Suprapubic skin (tissue), 4 donors: ENCODE measurements at regions not wholly inside any gene's neighbourhood (a gene's known extent, or its start where the extent isn't known, plus 50 kb on each side); places are given as distances from the start of the nearest gene placed in this dataset.

ENCODE experiments used
- EP300 ChIP-seq: sonication (generic); formaldehyde crosslinking; IDR thresholded peaks from one replicate; pipeline ENCODE4 v1.6.1; 2017; ENCODE audit warnings: antibody characterized with exemption
- POLR2AphosphoS5 ChIP-seq, 3 donors: sonication (generic); formaldehyde crosslinking; IDR thresholded peaks; one replicate each; pipeline ENCODE4 v1.6.1; 2017; ENCODE audit warnings: antibody characterized with exemption in 3 of 3
- TF ChIP-seq, protein P1 (sequence below), 2 donors: fragments of 200-600 bp in 1 of 2; fragments of 450-650 bp in 1 of 2; sonication (generic) in 1 of 2; IDR thresholded peaks; one replicate each; pipeline ENCODE4 v1.5.1; 2016 to 2019; ENCODE audit warnings: antibody characterized with exemption in 2 of 2, mild to moderate bottlenecking in 1 of 2, moderate library complexity in 1 of 2

- TF ChIP-seq EP300 (no peak), POLR2AphosphoS5 (IDR thresholded peaks at IDR 0.05) (no peak)
- TF ChIP-seq, protein P1, sequence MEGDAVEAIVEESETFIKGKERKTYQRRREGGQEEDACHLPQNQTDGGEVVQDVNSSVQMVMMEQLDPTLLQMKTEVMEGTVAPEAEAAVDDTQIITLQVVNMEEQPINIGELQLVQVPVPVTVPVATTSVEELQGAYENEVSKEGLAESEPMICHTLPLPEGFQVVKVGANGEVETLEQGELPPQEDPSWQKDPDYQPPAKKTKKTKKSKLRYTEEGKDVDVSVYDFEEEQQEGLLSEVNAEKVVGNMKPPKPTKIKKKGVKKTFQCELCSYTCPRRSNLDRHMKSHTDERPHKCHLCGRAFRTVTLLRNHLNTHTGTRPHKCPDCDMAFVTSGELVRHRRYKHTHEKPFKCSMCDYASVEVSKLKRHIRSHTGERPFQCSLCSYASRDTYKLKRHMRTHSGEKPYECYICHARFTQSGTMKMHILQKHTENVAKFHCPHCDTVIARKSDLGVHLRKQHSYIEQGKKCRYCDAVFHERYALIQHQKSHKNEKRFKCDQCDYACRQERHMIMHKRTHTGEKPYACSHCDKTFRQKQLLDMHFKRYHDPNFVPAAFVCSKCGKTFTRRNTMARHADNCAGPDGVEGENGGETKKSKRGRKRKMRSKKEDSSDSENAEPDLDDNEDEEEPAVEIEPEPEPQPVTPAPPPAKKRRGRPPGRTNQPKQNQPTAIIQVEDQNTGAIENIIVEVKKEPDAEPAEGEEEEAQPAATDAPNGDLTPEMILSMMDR (IDR thresholded peaks at IDR 0.05), result no peak
Measured at GRCh38 chr13:73991884-73992283, 142.3 kb downstream of the KLF12 start.
